VCaP (cell line): ENCODE measurements at regions not wholly inside any gene's neighbourhood (a gene's known extent, or its start where the extent isn't known, plus 50 kb on each side); places are given as distances from the start of the nearest gene placed in this dataset.
"Not testable (repeated sequence)": the region's sequence is repeated elsewhere in the genome, so short reads cannot be mapped to it uniquely, and the experiment has no call there.

Experiments
- H3K27ac ChIP-seq: fragments of 450-650 bp; 2 replicates; pipeline ENCODE4 v1.5.1; 2017
- CTCF ChIP-seq: fragments of 450-650 bp; conservative IDR thresholded peaks from 2 replicates; pipeline ENCODE4 v1.5.1; 2017; ENCODE audit warnings: mild to moderate bottlenecking, moderate library complexity

GRCh38 chr1:60694980-60695379, 387.4 kb upstream of the NFIA start:
- no peak for TF ChIP-seq CTCF
- no peak overlapping the region for H3K27ac ChIP-seq

DNA sequence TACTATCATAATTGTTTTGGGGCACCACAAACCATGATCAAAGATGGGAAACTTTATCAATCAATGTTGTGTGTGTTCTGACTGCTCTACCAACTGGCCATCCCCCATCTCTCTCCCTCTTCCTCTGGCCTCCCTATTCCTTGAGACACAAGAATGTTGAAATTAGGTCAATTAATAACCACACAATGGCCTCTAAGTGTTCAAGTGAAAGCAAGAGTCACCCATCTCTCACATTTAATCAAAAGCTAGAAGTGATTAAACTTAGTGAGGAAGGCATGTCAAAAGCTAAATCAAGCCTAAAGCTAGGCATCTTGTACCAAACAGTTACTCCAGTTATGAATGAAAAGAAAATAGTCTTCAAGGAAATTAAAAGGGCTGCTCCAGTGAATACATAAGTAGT, 390.3 kb upstream of the NFIA start:
- TF ChIP-seq CTCF, result no peak
- H3K27ac ChIP-seq, result no peak overlapping the region

GRCh38 chr1:60688221-60688620, 394.1 kb upstream of the NFIA start:
- H3K27ac ChIP-seq, result not testable (repeated sequence)

GRCh38 chr1:60681095-60681860, 401.1 kb upstream of the NFIA start:
- TF ChIP-seq CTCF, result no peak
- no peak overlapping the region for H3K27ac ChIP-seq

GRCh38 chr1:60679524-60680375, 402.6 kb upstream of the NFIA start:
- H3K27ac ChIP-seq, result no peak overlapping the region
- no peak for TF ChIP-seq CTCF

DNA sequence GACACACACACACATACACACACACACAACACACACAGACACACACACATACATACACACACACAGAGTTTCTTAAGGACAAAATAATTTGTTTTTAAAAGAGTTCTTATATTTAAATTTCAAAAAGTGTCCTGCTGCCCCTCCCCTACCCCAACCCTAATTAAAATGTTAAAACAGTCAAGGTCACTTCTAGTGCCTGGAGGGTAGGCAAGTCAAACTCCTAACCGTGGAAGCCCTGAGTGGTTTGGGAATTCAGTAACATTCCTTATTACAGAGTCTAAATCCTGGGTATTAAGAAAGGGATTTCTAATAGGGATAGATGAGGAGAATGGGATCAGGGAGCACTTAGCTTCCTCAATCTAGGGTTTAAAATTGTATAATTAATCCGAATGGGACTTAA, 403.6 kb upstream of the NFIA start:
- no peak for TF ChIP-seq CTCF
- no peak overlapping the region for H3K27ac ChIP-seq

DNA sequence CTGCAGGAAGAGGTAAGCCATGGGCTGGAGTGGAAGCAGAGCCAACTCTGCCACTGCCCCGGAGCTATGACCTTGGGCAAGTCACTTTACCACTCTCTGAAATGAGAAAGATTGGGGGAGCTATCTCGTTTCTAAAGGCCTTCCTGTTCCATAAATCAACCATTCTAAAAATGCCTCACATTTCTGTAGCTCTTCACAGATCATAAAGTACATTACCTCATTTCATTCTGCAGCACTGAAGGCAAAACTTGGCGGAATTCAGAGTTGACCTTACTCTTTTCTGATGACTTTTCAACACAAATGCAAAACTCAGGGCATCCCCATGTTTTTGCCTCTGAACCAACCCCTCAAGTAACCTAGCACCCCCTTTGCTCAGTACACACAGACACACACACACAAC, 404.0 kb upstream of the NFIA start:
- no peak overlapping the region for H3K27ac ChIP-seq
- no peak for TF ChIP-seq CTCF

GRCh38 chr1:60672449-60672848, 409.9 kb upstream of the NFIA start:
- no peak for TF ChIP-seq CTCF
- H3K27ac ChIP-seq, result no peak overlapping the region
